Mucosa of gallbladder (tissue), 1 donor: ENCODE measurements at regions not wholly inside any gene's neighbourhood (a gene's known extent, or its start where the extent isn't known, plus 50 kb on each side); places are given as distances from the start of the nearest gene placed in this dataset.
A peak's percentile ranks its signal among the peaks of the same experiment; 100 is the strongest.

Experiments used
- DNase-seq: peaks from one replicate; pipeline ENCODE4 v3.0.0-alpha.2; 2020; ENCODE audit warnings: low spot score
- donor health status: DM: no; HTN: no; CAD: no.

- DNase-seq = no peak
Measured at GRCh38 chr20:60271597-60271996, 313.4 kb downstream of the CDH26 start.

GRCh38 chr20:60272790-60273189 is 314.6 kb downstream of the CDH26 start:
- no peak for DNase-seq

- DNase-seq = no peak
Measured at GRCh38 chr20:60274717-60275116, 316.5 kb downstream of the CDH26 start.

GRCh38 chr20:60281295-60281694 is 323.1 kb downstream of the CDH26 start:
- no peak for DNase-seq

GRCh38 chr20:60283281-60283680 is 325.1 kb downstream of the CDH26 start:
- no peak for DNase-seq

- DNase-seq = no peak
Measured at GRCh38 chr20:60286764-60287163, 328.5 kb downstream of the CDH26 start.

- no peak for DNase-seq
Measured at GRCh38 chr20:60288945-60289344, 330.7 kb downstream of the CDH26 start.

- no peak for DNase-seq
Measured at GRCh38 chr20:60292001-60292520, 333.8 kb downstream of the CDH26 start.

GRCh38 chr20:60294632-60295031 is 336.4 kb downstream of the CDH26 start:
- DNase-seq = no peak

- DNase-seq = no peak
Measured at GRCh38 chr20:60295214-60295613, 337.0 kb downstream of the CDH26 start.

GRCh38 chr20:60297649-60298048 is 339.4 kb downstream of the CDH26 start:
- DNase-seq = peak; percentile 15

- DNase-seq = no peak
Measured at GRCh38 chr20:60298647-60299046, 340.4 kb downstream of the CDH26 start.

GRCh38 chr20:60299951-60300350 is 341.7 kb downstream of the CDH26 start:
- no peak for DNase-seq

GRCh38 chr20:60300374-60300773 is 342.2 kb downstream of the CDH26 start:
- no peak for DNase-seq

GRCh38 chr20:60302875-60303274 is 344.7 kb downstream of the CDH26 start:
- DNase-seq = no peak

GRCh38 chr20:60304026-60304590 is 345.9 kb downstream of the CDH26 start:
- no peak for DNase-seq

- no peak for DNase-seq
Measured at GRCh38 chr20:60304931-60305330, 346.7 kb downstream of the CDH26 start.

- DNase-seq = no peak
Measured at GRCh38 chr20:60306105-60306504, 347.9 kb downstream of the CDH26 start.

- DNase-seq = no peak
Measured at GRCh38 chr20:60306551-60306950, 348.3 kb downstream of the CDH26 start.

- no peak for DNase-seq
Measured at GRCh38 chr20:60310560-60311349, 352.5 kb downstream of the CDH26 start.

GRCh38 chr20:60313191-60313590 is 355.0 kb downstream of the CDH26 start:
- DNase-seq = no peak

- no peak for DNase-seq
Measured at GRCh38 chr20:60313614-60314013, 355.4 kb downstream of the CDH26 start.

- DNase-seq = no peak
Measured at GRCh38 chr20:60314727-60315126, 356.5 kb downstream of the CDH26 start.
